NOMO-1 treated with DMSO at 0.1 percent for 48 hours (cell line): ENCODE measurements at regions not wholly inside any gene's neighbourhood (a gene's known extent, or its start where the extent isn't known, plus 50 kb on each side); places are given as distances from the start of the nearest gene placed in this dataset.

Source experiments
- DNase-seq: peaks from one replicate; lab custom pipeline; 2025; ENCODE audit not compliant: unreplicated experiment; lab: John Stamatoyannopoulos, UW

GRCh38 chr20:40325006-40325568 lies 363.9 kb downstream of the MAFB start:
- DNase-seq, result peak; percentile 19

- DNase-seq, result peak; percentile 76
These were observed 365.7 kb downstream of the MAFB start for GRCh38 chr20:40323361-40323794.

- DNase-seq, result peak; percentile 59
These were observed 366.1 kb downstream of the MAFB start for GRCh38 chr20:40322941-40323340.

DNA sequence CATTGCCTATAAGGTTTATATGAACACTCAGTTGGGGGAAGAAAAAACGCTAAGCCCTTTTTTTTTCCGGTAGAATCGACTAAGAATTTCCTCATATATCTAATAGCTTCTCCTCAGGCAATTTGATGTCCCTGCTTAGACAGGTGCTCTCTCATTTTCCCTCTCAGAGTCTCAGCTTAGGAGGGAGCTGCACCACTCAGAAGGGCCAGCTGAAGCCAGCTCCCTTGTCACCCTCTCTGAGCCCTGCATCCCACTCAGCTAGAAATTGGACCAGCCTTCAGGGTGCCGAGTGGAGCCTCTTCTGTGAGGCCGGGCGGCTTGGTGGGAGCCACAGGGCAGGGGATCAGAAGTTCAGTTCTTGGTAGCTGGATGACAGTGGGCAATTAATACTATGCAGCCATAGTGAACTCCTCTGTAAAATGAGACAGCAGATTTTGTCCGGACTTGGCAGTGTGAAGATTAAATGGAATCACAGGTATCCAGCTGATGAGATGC lies 368.5 kb downstream of the MAFB start:
- DNase-seq, result no peak

GRCh38 chr20:40319741-40320516 lies 369.1 kb downstream of the MAFB start:
- DNase-seq, result no peak

DNA sequence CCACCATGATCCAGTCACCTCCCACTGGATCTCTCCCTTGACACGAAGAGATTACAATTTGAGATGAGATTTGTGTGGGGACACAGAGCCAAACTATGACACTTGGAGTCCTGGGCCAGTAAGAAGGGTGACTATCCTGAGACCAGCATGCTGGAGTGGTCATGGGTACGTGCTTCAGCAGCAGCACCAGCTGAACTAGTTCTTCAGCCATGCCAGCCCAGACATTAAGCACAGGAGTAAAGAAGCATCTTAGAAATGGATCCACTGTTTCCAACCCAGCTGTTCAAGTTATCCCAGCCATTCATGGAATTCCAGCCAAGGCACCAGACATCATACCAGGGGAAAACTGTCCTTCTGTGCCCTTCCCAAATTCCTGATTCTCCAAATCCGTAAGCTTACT lies 370.0 kb downstream of the MAFB start:
- no peak for DNase-seq

- no peak for DNase-seq
These were observed 371.8 kb downstream of the MAFB start for GRCh38 chr20:40317156-40317790.

DNA sequence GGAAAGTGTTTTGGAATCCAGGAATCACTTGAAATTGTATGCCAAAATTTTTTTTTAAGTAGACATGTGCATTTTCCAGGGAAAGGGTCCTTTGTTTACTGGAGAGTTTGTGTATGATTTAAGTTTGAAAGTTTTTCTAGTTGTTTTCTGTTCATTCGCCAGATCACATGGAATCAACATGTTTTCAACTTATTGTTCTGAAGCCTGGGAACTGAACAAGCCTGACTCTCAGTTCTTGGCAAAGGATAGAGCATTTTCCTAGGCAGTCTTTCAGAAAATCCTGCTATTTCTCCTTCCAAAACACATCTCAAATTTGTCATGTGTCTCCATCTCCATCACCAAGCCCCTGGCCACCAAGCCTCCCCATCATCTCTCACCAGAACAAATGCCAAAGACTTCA lies 374.8 kb downstream of the MAFB start:
- no peak for DNase-seq

DNA sequence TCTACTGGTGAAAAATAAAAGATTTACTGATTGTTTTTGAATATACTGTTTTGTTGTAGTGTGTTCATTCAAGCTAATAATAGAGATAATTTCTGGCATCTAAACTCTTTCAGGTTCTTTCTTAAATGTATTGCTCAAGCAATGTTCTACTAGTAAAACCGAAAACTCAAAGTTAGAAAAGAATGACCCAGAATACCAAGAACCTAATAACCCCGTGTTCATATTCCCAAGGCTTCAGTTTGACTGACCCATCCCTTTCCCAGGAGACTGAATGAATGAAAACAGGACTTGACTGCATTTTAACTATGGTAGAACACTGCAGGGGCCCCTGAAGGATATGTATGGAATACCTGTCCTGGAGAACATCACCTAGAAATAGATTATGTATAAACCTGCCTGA lies 375.3 kb downstream of the MAFB start:
- DNase-seq, result no peak

- no peak for DNase-seq
These were observed 379.3 kb downstream of the MAFB start for GRCh38 chr20:40309731-40310130.

GRCh38 chr20:40307997-40308396 lies 381.0 kb downstream of the MAFB start:
- no peak for DNase-seq

DNA sequence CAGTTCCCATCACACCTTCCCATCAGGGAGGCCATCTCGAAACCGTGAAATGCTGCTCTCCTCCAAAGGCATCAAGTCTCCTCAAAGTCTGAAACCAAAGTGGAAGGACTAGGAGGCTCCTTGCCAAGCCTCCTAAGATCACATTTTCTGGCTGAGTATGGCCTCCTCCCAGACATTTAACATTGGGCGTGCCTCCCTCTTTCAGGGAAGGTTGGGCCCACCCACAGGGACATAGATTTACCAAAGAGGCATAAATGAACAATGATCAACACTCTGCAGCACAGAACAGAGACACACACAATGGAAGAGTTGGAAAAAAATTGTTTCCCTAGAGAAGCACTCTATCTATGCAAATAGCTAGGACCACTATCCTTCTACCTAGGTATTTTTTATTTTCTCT lies 381.8 kb downstream of the MAFB start:
- no peak for DNase-seq

DNA sequence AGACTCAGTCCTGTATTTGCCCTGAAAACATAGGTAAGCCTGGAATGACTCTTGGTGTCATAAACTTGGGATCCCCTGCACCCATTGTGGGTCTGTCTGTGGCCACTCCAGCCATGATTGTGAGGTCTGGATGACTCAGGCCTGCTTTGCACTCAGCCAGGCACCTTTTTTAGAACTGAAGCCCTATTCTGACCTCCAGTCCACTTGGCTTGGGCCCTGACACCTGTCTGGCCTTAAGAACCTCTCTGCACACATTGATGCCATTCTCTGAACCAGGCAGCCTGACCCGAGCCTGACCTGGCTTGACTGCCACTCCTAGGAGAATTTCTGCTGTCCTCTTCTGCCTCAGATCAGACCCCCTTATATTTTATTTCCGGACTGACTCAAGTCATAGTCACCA lies 383.7 kb downstream of the MAFB start:
- DNase-seq, result no peak

GRCh38 chr20:40304119-40304613 lies 384.9 kb downstream of the MAFB start:
- no peak for DNase-seq

DNA sequence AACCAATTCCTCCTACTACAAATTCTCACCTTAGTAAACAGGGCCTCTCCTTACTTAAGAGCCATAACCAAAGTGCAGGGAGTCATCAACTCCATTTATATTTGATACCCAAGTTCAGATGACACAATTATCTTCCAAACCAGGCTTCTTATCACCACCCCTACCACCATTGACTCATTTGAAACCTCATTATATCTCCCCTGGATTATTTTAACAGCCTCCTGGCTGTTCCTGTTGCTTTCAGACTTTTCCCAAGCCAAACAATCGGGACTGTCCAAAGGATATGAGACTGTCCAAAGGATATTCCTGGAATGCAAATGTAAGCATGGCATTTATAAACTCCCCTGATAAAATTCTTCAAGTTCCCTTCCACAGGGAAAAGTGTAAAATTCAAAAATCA lies 394.3 kb downstream of the MAFB start:
- DNase-seq, result no peak

GRCh38 chr20:40294175-40294574 lies 394.9 kb downstream of the MAFB start:
- no peak for DNase-seq

DNA sequence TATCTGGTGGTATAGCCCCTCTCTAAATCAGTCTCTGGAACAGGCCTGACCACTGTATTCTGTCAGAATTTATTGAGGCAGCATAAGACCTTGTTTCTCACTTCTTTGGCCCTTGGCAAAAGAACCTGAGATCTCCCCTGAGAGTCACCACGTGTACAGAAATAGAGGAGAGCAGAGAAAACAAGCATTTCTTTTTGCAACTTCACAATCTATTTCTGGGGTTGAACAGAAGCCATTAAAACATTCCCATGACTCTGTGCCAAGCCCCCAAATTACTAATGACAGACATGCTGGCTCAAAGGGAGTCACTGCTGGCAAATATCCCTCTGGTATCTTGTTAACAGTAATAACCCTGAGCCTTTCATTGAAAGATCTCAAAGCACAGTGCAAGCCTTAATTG lies 395.3 kb downstream of the MAFB start:
- DNase-seq, result no peak

GRCh38 chr20:40291493-40292135 lies 397.4 kb downstream of the MAFB start:
- no peak for DNase-seq

GRCh38 chr20:40287683-40288082 lies 401.4 kb downstream of the MAFB start:
- DNase-seq, result no peak

- no peak for DNase-seq
These were observed 402.0 kb downstream of the MAFB start for GRCh38 chr20:40286975-40287531.

GRCh38 chr20:40284611-40285010 lies 404.4 kb downstream of the MAFB start:
- DNase-seq, result no peak
